MCF 10A (cell line): ENCODE measurements at regions not wholly inside any gene's neighbourhood (a gene's known extent, or its start where the extent isn't known, plus 50 kb on each side); places are given as distances from the start of the nearest gene placed in this dataset.
"Not testable (repeated sequence)": the region's sequence is repeated elsewhere in the genome, so short reads cannot be mapped to it uniquely, and the experiment has no call there.

Experiments used
- BruUV-seq: library from RNA; stranded (reverse); fragments of 400-500 nt; replicated peaks from 2 replicates; lab custom pipeline; 2021; lab: Mats Ljungman, UMichigan
- CTCF ChIA-PET: fragments of 300-600 bp; sonication (Branson Sonifier 250); formaldehyde crosslinking; extraction: SDS; loops from one replicate; lab custom pipeline; 2021; ENCODE audit warnings: antibody characterized with exemption, inconsistent platforms; lab: Yijun Ruan, JAX
- POLR2A ChIA-PET: fragments of 300-600, 350-650 bp; sonication (Branson Sonifier 250); formaldehyde crosslinking; extraction: SDS; loops from one replicate; lab custom pipeline; 2020; ENCODE audit warnings: antibody characterized with exemption, inconsistent platforms; lab: Yijun Ruan, JAX
- DNase-seq: peaks from one replicate; pipeline ENCODE4 v3.0.0-alpha.2; 2018; ENCODE audit not compliant: unreplicated experiment
- H3K27ac Mint-ChIP-seq: one replicate; pipeline ENCODE4 v1.8.0; 2022; ENCODE audit warnings: mild to moderate bottlenecking, low read depth, mixed read lengths; ENCODE audit not compliant: unreplicated experiment
- H3K27me3 Mint-ChIP-seq: one replicate; pipeline ENCODE4 v1.8.0; 2022; ENCODE audit warnings: mixed read lengths; ENCODE audit not compliant: insufficient read depth, unreplicated experiment
- H3K36me3 Mint-ChIP-seq: one replicate; pipeline ENCODE4 v1.8.0; 2022; ENCODE audit warnings: mild to moderate bottlenecking, moderate library complexity, mixed read lengths; ENCODE audit not compliant: insufficient read depth, unreplicated experiment
- H3K4me1 Mint-ChIP-seq: one replicate; pipeline ENCODE4 v1.8.0; 2022; ENCODE audit warnings: mixed read lengths; ENCODE audit not compliant: insufficient read depth, unreplicated experiment
- H3K4me3 Mint-ChIP-seq: one replicate; pipeline ENCODE4 v1.8.0; 2022; ENCODE audit warnings: mild to moderate bottlenecking, moderate library complexity, mixed read lengths; ENCODE audit not compliant: unreplicated experiment
- H3K9me3 Mint-ChIP-seq: one replicate; pipeline ENCODE4 v1.8.0; 2022; ENCODE audit warnings: mixed read lengths; ENCODE audit not compliant: unreplicated experiment
- CTCF ChIP-seq: fragments of 200-600 bp; IDR thresholded peaks from one replicate; pipeline ENCODE4 v1.8.0; 2022; ENCODE audit warnings: antibody characterized with exemption, mild to moderate bottlenecking; ENCODE audit not compliant: unreplicated experiment
- intact Hi-C: fragments of 100-400 bp; cut with micrococcal nuclease; formaldehyde crosslinking; loops from 2 replicates; pipeline ENCODE4 v1.14.1; 2022

- H3K36me3 Mint-ChIP-seq = no peaks in the 10 kb centered on the region
- POLR2A ChIA-PET = no interaction called here
- no peaks in the 10 kb centered on the region for H3K27me3 Mint-ChIP-seq
- no peaks in the 10 kb centered on the region for H3K4me1 Mint-ChIP-seq
- CTCF ChIA-PET = no interaction called here
- DNase-seq = no peak
- no peak overlapping the region for H3K4me3 Mint-ChIP-seq
- BruUV-seq = no TSS peak
- H3K9me3 Mint-ChIP-seq = peaks cover 7% of the 10 kb centered on the region
- H3K27ac Mint-ChIP-seq = no peak overlapping the region
- no peak for TF ChIP-seq CTCF
- intact Hi-C loops = no loop called here
Observed at GRCh38 chr11:23315286-23315685, 455.0 kb upstream of the CCDC179 start.

- Mint-ChIP-seq H3K27me3 (no peaks in the 10 kb centered on the region), H3K4me3 (no peak overlapping the region), H3K27ac (no peak overlapping the region), H3K36me3 (no peaks in the 10 kb centered on the region), H3K4me1 (no peaks in the 10 kb centered on the region), H3K9me3 (peaks cover 18% of the 10 kb centered on the region)
- DNase-seq = no peak
- ChIA-PET CTCF (interaction anchor here (0.6 kb wide), 1 partner anchor 904 kb away, joined by 3 read pairs; no protein-coding TSS in a partner anchor), POLR2A (interaction anchor here (0.6 kb wide), 1 partner anchor 171 kb away, joined by 3 read pairs; no protein-coding TSS in a partner anchor)
- no peak for TF ChIP-seq CTCF
- intact Hi-C loops = no loop called here
- no TSS peak for BruUV-seq
Observed at GRCh38 chr11:23317816-23318215, 457.5 kb upstream of the CCDC179 start.

GRCh38 chr11:23318670-23319069 lies 458.4 kb upstream of the CCDC179 start:
- no peak for TF ChIP-seq CTCF
- BruUV-seq = no TSS peak
- Mint-ChIP-seq H3K36me3 (no peaks in the 10 kb centered on the region), H3K9me3 (peaks cover 18% of the 10 kb centered on the region), H3K27me3 (no peaks in the 10 kb centered on the region), H3K4me3 (no peak overlapping the region), H3K4me1 (no peaks in the 10 kb centered on the region), H3K27ac (no peak overlapping the region)
- CTCF ChIA-PET = no interaction called here
- intact Hi-C loops = no loop called here
- POLR2A ChIA-PET = no interaction called here
- no peak for DNase-seq

DNA sequence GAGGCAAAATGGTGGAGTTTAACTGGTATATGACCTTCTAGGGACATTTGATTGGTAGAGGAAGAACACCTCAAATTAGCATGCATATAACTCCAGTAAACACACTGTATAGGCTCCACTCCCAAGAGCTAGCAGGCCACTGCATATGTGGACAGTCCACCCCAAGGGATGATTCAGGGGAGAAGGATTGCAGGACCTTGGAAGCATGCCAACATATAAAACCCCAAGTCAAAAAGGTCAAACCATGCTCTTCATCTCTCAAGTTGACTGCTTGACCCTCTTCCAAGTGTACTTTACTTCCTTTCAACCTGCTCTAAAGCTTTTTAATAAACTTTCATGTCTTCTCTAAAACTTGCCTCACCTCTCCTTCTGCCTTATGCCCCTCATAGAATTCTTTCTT lies 459.9 kb upstream of the CCDC179 start:
- intact Hi-C loops = no loop called here
- H3K36me3 Mint-ChIP-seq = no peaks in the 10 kb centered on the region
- H3K27me3 Mint-ChIP-seq = no peaks in the 10 kb centered on the region
- H3K4me1 Mint-ChIP-seq = no peaks in the 10 kb centered on the region
- no TSS peak for BruUV-seq
- H3K9me3 Mint-ChIP-seq = peaks cover 18% of the 10 kb centered on the region
- ChIA-PET POLR2A (no interaction called here), CTCF (no interaction called here)
- H3K27ac Mint-ChIP-seq = no peak overlapping the region
- no peak for TF ChIP-seq CTCF
- DNase-seq = no peak
- H3K4me3 Mint-ChIP-seq = no peak overlapping the region

GRCh38 chr11:23335586-23335985 lies 475.3 kb upstream of the CCDC179 start:
- intact Hi-C loops, POLR2A ChIA-PET, H3K4me3 Mint-ChIP-seq, BruUV-seq, H3K36me3 Mint-ChIP-seq, CTCF ChIA-PET, H3K27ac Mint-ChIP-seq, DNase-seq, H3K4me1 Mint-ChIP-seq, H3K27me3 Mint-ChIP-seq: not testable (repeated sequence)
- peaks cover 29% of the 10 kb centered on the region for H3K9me3 Mint-ChIP-seq
